ENCODE measurements at regions not wholly inside any gene's neighbourhood (a gene's known extent, or its start where the extent isn't known, plus 50 kb on each side); places are given as distances from the start of the nearest gene placed in this dataset.

GRCh38 chr13:72180253-72180952 is 313.4 kb upstream of the DACH1 start:
- TF ChIP-seq POLR2A (IDR thresholded peaks at IDR 0.05; ENCODE audit: low read length) (no peak), GATA1 (IDR thresholded peaks at IDR 0.05; ENCODE audit: low read depth, low read length) (no peak)

Data from erythroblast (primary cell).